Esophagus muscularis mucosa (tissue), 3 donors: ENCODE measurements at regions not wholly inside any gene's neighbourhood (a gene's known extent, or its start where the extent isn't known, plus 50 kb on each side); places are given as distances from the start of the nearest gene placed in this dataset.

Experiments
- CTCF ChIP-seq, 3 experiments: fragments of 200-600 bp in 2 of 3; fragments of 450-650 bp in 1 of 3; sonication (generic) in 2 of 3; IDR thresholded peaks; one replicate each; pipeline ENCODE4 v1.5.1; 2017 to 2019; ENCODE audit warnings: antibody characterized with exemption in 3 of 3, mild to moderate bottlenecking in 2 of 3, moderate library complexity in 1 of 3
- POLR2A ChIP-seq: fragments of 450-650 bp; IDR thresholded peaks from one replicate; pipeline ENCODE4 v1.6.1; 2017; ENCODE audit warnings: antibody characterized with exemption, moderate library complexity, mild to moderate bottlenecking, low read depth
- POLR2AphosphoS5 ChIP-seq, 2 donors: sonication (generic); formaldehyde crosslinking; IDR thresholded peaks; one replicate each; pipeline ENCODE4 v1.6.1; 2017; ENCODE audit warnings: antibody characterized with exemption in 2 of 2

- TF ChIP-seq CTCF (IDR thresholded peaks at IDR 0.05) (no peak), POLR2AphosphoS5 (IDR thresholded peaks at IDR 0.05) (no peak), POLR2A (no peak)
These were observed 261.7 kb upstream of the GATB start for GRCh38 chr4:152022543-152022942.
